ENCODE measurements at regions not wholly inside any gene's neighbourhood (a gene's known extent, or its start where the extent isn't known, plus 50 kb on each side); places are given as distances from the start of the nearest gene placed in this dataset.

DNA sequence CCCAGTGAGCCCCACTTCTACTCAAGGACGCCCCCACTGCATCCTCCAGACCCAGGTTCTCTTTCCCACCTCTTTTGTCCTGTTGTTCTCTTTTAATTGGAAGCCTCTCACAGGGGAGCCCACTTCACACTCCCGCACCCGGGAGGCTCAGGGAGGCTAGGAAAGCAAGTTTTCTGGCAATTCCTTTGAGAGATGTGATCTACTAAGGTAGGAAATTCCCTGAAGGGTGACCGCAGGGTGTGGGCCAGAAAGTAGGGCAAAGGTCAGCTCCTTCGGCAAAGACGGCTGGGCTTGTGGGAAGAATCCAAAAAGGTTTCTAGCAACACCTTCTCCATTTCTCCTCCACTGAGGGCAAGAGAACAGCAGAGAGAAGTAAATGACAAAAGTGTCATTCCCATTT, 98.1 kb upstream of the PTPN1 start:
- Mint-ChIP-seq H3K4me1 (no peaks in the 10 kb centered on the region), H3K9me3 (peaks cover 0 to 1% (median 0%) of the 10 kb centered on the region in 7 donors), H3K4me3 (no peak overlapping the region), H3K36me3 (no peaks in the 10 kb centered on the region), H3K27me3 (peaks cover 4% of the 10 kb centered on the region), H3K27ac (no peak overlapping the region)
- Histone ChIP-seq H3K9me3 (ENCODE audit: control insufficient read depth in 2 of 2, low read length in 2 of 2) (no peaks in the 10 kb centered on the region), H3K27ac (ENCODE audit: insufficient read depth, low read length, poor library complexity, severe bottlenecking) (no peak overlapping the region), H3K36me3 (ENCODE audit: control insufficient read depth, insufficient read depth, low read length) (no peaks in the 10 kb centered on the region), H3K4me1 (ENCODE audit: control insufficient read depth, insufficient read depth, low read length, poor library complexity, severe bottlenecking) (no peaks in the 10 kb centered on the region), H3K27me3 (ENCODE audit: control insufficient read depth, insufficient read depth, low read length) (no peaks in the 10 kb centered on the region), H3K4me3 (ENCODE audit: low read depth, low read length) (no peak overlapping the region)
- no peak for DNase-seq
- ATAC-seq (ENCODE audit: low read depth in 2 of 2), result no peak

DNA sequence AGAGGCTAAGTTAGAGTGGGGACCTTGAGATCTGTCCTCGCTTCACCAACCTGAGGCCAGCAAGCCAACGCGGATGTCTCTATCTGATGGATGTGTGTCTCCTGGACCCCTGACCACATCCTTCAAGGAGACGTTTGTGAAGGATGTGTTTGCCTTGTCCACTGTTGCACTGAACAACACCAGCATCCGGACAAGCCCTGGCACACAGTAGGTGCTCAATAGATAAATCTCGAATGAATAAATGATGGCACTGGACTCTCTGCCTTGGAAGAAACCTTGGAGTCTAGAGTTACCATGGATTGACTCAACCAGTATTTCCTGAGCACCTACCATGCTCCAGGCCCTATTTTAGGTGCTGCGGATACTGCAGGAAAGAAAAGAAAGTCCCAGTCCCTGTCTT, 97.7 kb upstream of the PTPN1 start:
- no peaks in the 10 kb centered on the region for H3K36me3 Mint-ChIP-seq
- no peak for ATAC-seq (ENCODE audit: low read depth in 2 of 2)
- no peaks in the 10 kb centered on the region for H3K4me1 Mint-ChIP-seq
- H3K27ac ChIP-seq (ENCODE audit: insufficient read depth, low read length, poor library complexity, severe bottlenecking), result no peak overlapping the region
- no peak overlapping the region for H3K4me3 ChIP-seq (ENCODE audit: low read depth, low read length)
- H3K9me3 Mint-ChIP-seq, result peaks cover 0 to 1% (median 0%) of the 10 kb centered on the region in 7 donors
- H3K9me3 ChIP-seq (ENCODE audit: control insufficient read depth in 2 of 2, low read length in 2 of 2), result no peaks in the 10 kb centered on the region
- H3K27me3 Mint-ChIP-seq, result peaks cover 8% of the 10 kb centered on the region
- no peaks in the 10 kb centered on the region for H3K4me1 ChIP-seq (ENCODE audit: control insufficient read depth, insufficient read depth, low read length, poor library complexity, severe bottlenecking)
- no peaks in the 10 kb centered on the region for H3K36me3 ChIP-seq (ENCODE audit: control insufficient read depth, insufficient read depth, low read length)
- no peak overlapping the region for H3K27ac Mint-ChIP-seq
- no peak for DNase-seq
- H3K4me3 Mint-ChIP-seq, result no peak overlapping the region
- no peaks in the 10 kb centered on the region for H3K27me3 ChIP-seq (ENCODE audit: control insufficient read depth, insufficient read depth, low read length)

GRCh38 chr20:50413088-50413500, 97.1 kb upstream of the PTPN1 start:
- DNase-seq, result no peak
- Mint-ChIP-seq H3K4me1 (no peaks in the 10 kb centered on the region), H3K36me3 (no peaks in the 10 kb centered on the region), H3K27me3 (peaks cover 11% of the 10 kb centered on the region), H3K27ac (no peak overlapping the region), H3K9me3 (peaks cover 0 to 1% (median 0%) of the 10 kb centered on the region in 7 donors), H3K4me3 (no peak overlapping the region)
- H3K4me3 ChIP-seq (ENCODE audit: low read depth, low read length), result no peak overlapping the region
- no peaks in the 10 kb centered on the region for H3K27me3 ChIP-seq (ENCODE audit: control insufficient read depth, insufficient read depth, low read length)
- H3K36me3 ChIP-seq (ENCODE audit: control insufficient read depth, insufficient read depth, low read length), result no peaks in the 10 kb centered on the region
- H3K9me3 ChIP-seq (ENCODE audit: control insufficient read depth in 2 of 2, low read length in 2 of 2), result no peaks in the 10 kb centered on the region
- ATAC-seq (ENCODE audit: low read depth in 2 of 2), result no peak
- H3K27ac ChIP-seq (ENCODE audit: insufficient read depth, low read length, poor library complexity, severe bottlenecking), result no peak overlapping the region
- H3K4me1 ChIP-seq (ENCODE audit: control insufficient read depth, insufficient read depth, low read length, poor library complexity, severe bottlenecking), result no peaks in the 10 kb centered on the region

DNA sequence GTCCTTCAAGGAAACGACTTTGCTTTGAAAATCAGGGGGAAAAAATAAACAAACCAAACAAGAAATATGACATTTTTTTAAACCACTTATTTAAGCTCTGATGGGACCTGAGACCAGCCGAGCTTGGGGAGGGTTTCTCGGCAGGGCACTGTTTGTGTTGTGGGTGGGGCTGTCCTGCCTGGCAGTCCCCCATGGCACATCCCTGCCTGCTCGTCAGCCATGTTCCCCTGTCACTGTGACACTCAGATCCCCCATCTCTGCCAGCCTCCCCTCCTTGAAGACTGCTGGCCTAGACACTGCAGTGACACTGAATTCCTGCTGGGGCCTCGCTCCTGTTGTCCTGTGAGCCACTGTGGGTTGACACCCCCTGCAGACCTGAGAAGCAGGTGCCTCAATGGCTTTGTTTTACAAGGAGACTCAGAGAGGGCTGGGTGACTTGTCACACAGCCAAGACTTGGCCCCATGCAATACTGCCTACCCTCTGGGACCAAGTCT, 95.1 kb upstream of the PTPN1 start:
- H3K27me3 ChIP-seq (ENCODE audit: control insufficient read depth, insufficient read depth, low read length), result no peaks in the 10 kb centered on the region
- no peak for ATAC-seq (ENCODE audit: low read depth in 2 of 2)
- no peak overlapping the region for H3K4me3 Mint-ChIP-seq
- no peaks in the 10 kb centered on the region for H3K36me3 Mint-ChIP-seq
- H3K36me3 ChIP-seq (ENCODE audit: control insufficient read depth, insufficient read depth, low read length), result no peaks in the 10 kb centered on the region
- H3K4me1 Mint-ChIP-seq, result no peaks in the 10 kb centered on the region
- no peak overlapping the region for H3K27ac Mint-ChIP-seq
- H3K9me3 ChIP-seq (ENCODE audit: control insufficient read depth in 2 of 2, low read length in 2 of 2), result no peaks in the 10 kb centered on the region
- H3K4me3 ChIP-seq (ENCODE audit: low read depth, low read length), result no peak overlapping the region
- H3K9me3 Mint-ChIP-seq, result peaks cover 0 to 1% (median 0%) of the 10 kb centered on the region in 7 donors
- H3K27ac ChIP-seq (ENCODE audit: insufficient read depth, low read length, poor library complexity, severe bottlenecking), result no peak overlapping the region
- H3K27me3 Mint-ChIP-seq, result peaks cover 11% of the 10 kb centered on the region
- no peak for DNase-seq
- no peaks in the 10 kb centered on the region for H3K4me1 ChIP-seq (ENCODE audit: control insufficient read depth, insufficient read depth, low read length, poor library complexity, severe bottlenecking)

- no peak overlapping the region for H3K27ac ChIP-seq (ENCODE audit: insufficient read depth, low read length, poor library complexity, severe bottlenecking)
- no peaks in the 10 kb centered on the region for H3K36me3 ChIP-seq (ENCODE audit: control insufficient read depth, insufficient read depth, low read length)
- Mint-ChIP-seq H3K27ac (no peak overlapping the region), H3K36me3 (no peaks in the 10 kb centered on the region), H3K4me1 (no peaks in the 10 kb centered on the region), H3K9me3 (no peaks in the 10 kb centered on the region), H3K27me3 (peaks cover 11% of the 10 kb centered on the region), H3K4me3 (no peak overlapping the region)
- ATAC-seq (ENCODE audit: low read depth in 2 of 2), result no peak
- H3K4me3 ChIP-seq (ENCODE audit: low read depth, low read length), result no peak overlapping the region
- H3K4me1 ChIP-seq (ENCODE audit: control insufficient read depth, insufficient read depth, low read length, poor library complexity, severe bottlenecking), result no peaks in the 10 kb centered on the region
- H3K27me3 ChIP-seq (ENCODE audit: control insufficient read depth, insufficient read depth, low read length), result no peaks in the 10 kb centered on the region
- no peaks in the 10 kb centered on the region for H3K9me3 ChIP-seq (ENCODE audit: control insufficient read depth in 2 of 2, low read length in 2 of 2)
- no peak for DNase-seq
Measured at GRCh38 chr20:50415516-50416268, 94.5 kb upstream of the PTPN1 start.

GRCh38 chr20:50416269-50417022, 93.7 kb upstream of the PTPN1 start:
- ATAC-seq (ENCODE audit: low read depth in 2 of 2) (no peak), DNase-seq (no peak)
- no peaks in the 10 kb centered on the region for H3K4me1 ChIP-seq (ENCODE audit: control insufficient read depth, insufficient read depth, low read length, poor library complexity, severe bottlenecking)
- peaks cover 11% of the 10 kb centered on the region for H3K27me3 Mint-ChIP-seq
- H3K4me3 ChIP-seq (ENCODE audit: low read depth, low read length), result no peak overlapping the region
- H3K9me3 ChIP-seq (ENCODE audit: control insufficient read depth in 2 of 2, low read length in 2 of 2), result peaks cover 0 to 1% of the 10 kb centered on the region in 2 experiments
- H3K36me3 ChIP-seq (ENCODE audit: control insufficient read depth, insufficient read depth, low read length), result no peaks in the 10 kb centered on the region
- no peak overlapping the region for H3K27ac Mint-ChIP-seq
- no peaks in the 10 kb centered on the region for H3K9me3 Mint-ChIP-seq
- H3K36me3 Mint-ChIP-seq, result no peaks in the 10 kb centered on the region
- no peaks in the 10 kb centered on the region for H3K27me3 ChIP-seq (ENCODE audit: control insufficient read depth, insufficient read depth, low read length)
- no peaks in the 10 kb centered on the region for H3K4me1 Mint-ChIP-seq
- H3K27ac ChIP-seq (ENCODE audit: insufficient read depth, low read length, poor library complexity, severe bottlenecking), result no peak overlapping the region
- H3K4me3 Mint-ChIP-seq, result no peak overlapping the region

DNA sequence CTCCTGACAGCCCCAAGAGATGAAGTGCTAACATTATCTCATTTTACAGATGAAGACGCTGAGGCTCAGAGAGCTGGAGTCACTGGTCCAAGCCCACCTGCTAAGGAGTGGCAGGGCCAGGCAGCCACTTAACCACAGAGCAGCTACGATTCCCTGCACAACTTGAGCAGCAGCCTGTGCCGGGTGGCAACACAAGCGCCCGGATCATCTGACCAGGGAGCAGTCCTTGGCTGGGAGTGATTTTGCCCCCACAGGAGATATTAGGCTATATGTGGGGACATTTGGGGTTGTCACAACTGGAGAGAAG, 93.2 kb upstream of the PTPN1 start:
- no peak for DNase-seq
- no peaks in the 10 kb centered on the region for H3K4me1 Mint-ChIP-seq
- H3K27me3 ChIP-seq (ENCODE audit: control insufficient read depth, insufficient read depth, low read length), result no peaks in the 10 kb centered on the region
- H3K27ac Mint-ChIP-seq, result no peak overlapping the region
- H3K4me1 ChIP-seq (ENCODE audit: control insufficient read depth, insufficient read depth, low read length, poor library complexity, severe bottlenecking), result no peaks in the 10 kb centered on the region
- H3K9me3 Mint-ChIP-seq, result no peaks in the 10 kb centered on the region
- peaks cover 7% of the 10 kb centered on the region for H3K27me3 Mint-ChIP-seq
- no peak overlapping the region for H3K4me3 Mint-ChIP-seq
- H3K36me3 ChIP-seq (ENCODE audit: control insufficient read depth, insufficient read depth, low read length), result no peaks in the 10 kb centered on the region
- H3K27ac ChIP-seq (ENCODE audit: insufficient read depth, low read length, poor library complexity, severe bottlenecking), result no peak overlapping the region
- peaks cover 0 to 5% of the 10 kb centered on the region in 2 experiments for H3K9me3 ChIP-seq (ENCODE audit: control insufficient read depth in 2 of 2, low read length in 2 of 2)
- no peak overlapping the region for H3K4me3 ChIP-seq (ENCODE audit: low read depth, low read length)
- no peak for ATAC-seq (ENCODE audit: low read depth in 2 of 2)
- no peaks in the 10 kb centered on the region for H3K36me3 Mint-ChIP-seq

All from CD4-positive, CD25-positive, alpha-beta regulatory T cell (primary cell).